Fibroblast of pulmonary artery (primary cell): ENCODE measurements at regions not wholly inside any gene's neighbourhood (a gene's known extent, or its start where the extent isn't known, plus 50 kb on each side); places are given as distances from the start of the nearest gene placed in this dataset.

Experiments used
- DNase-seq: peaks from one replicate; pipeline ENCODE4 v3.0.0-alpha.2; 2010; ENCODE audit warnings: low read depth
- H3K4me3 ChIP-seq: replicated peaks from 2 replicates; pipeline ENCODE4 v1.5.1; 2011; ENCODE audit warnings: low read depth, mild to moderate bottlenecking, control low read depth, low read length, moderate library complexity
- TF ChIP-seq, protein P1 (sequence below): IDR thresholded peaks from 2 replicates; pipeline ENCODE4 v1.5.1; 2011; ENCODE audit warnings: mild to moderate bottlenecking, control low read depth, low read length, inconsistent platforms; ENCODE audit errors: missing control alignments

DNA sequence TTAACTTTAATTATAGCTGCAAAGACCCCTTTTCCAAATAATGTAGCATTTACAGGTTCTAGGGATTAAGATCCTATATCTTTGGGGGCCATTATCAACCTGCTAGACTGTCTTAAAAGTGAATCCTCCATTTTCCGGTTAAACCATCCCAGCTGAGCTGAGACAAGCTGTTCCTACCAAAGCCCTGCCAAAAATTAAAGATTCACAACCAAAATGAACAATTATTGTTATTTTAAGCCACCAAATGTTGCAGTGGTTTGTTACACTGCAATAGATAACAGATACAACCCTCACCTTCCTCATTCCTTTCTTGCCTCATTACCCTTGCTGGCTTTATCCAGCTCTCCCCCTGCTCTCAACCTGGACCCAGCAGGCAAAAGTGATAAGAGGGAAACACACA lies 343.4 kb downstream of the CDK5RAP2 start:
- no peak for DNase-seq
- TF ChIP-seq, protein P1, sequence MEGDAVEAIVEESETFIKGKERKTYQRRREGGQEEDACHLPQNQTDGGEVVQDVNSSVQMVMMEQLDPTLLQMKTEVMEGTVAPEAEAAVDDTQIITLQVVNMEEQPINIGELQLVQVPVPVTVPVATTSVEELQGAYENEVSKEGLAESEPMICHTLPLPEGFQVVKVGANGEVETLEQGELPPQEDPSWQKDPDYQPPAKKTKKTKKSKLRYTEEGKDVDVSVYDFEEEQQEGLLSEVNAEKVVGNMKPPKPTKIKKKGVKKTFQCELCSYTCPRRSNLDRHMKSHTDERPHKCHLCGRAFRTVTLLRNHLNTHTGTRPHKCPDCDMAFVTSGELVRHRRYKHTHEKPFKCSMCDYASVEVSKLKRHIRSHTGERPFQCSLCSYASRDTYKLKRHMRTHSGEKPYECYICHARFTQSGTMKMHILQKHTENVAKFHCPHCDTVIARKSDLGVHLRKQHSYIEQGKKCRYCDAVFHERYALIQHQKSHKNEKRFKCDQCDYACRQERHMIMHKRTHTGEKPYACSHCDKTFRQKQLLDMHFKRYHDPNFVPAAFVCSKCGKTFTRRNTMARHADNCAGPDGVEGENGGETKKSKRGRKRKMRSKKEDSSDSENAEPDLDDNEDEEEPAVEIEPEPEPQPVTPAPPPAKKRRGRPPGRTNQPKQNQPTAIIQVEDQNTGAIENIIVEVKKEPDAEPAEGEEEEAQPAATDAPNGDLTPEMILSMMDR, result no peak
- no peak overlapping the region for H3K4me3 ChIP-seq

DNA sequence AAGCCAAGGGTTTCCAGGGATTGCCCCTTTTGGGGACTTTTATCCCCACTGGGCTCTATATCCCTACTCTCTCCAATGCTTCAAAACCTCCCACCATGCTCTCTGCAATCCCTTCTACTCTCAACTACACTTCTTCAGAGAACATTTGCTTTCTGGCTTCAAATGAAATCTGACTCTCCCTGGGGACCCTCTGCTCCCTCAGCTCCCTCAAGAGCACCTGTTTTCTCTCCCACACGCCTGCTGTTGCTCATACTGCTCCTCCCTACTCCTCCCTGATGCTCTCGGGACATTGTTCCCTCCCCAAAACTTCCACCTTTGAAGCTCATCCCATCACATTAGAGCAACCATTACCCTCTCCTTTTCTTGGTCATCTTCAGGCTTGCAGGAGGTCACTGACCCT lies 344.9 kb downstream of the CDK5RAP2 start:
- no peak for DNase-seq
- no peak overlapping the region for H3K4me3 ChIP-seq
- TF ChIP-seq, protein P1, result no peak

DNA sequence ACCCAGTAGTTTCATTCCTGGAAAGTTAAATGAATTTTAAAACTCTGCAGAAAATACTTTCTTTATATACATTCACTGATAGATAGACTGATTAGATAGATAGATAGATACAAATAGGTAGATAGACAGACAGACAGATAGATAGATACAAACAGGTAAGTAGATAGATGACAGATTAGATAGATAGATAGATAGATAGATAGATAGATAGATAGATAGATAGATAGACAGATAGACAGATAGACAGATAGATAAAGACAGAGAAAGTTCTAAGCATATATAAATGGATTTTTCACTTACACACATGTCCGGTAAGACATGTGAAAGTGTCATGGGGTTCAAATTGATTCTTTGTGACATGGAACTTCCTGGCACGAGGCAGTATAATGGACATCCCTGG lies 349.7 kb downstream of the CDK5RAP2 start:
- DNase-seq, result no peak
- TF ChIP-seq, protein P1, result no peak
- no peak overlapping the region for H3K4me3 ChIP-seq

DNA sequence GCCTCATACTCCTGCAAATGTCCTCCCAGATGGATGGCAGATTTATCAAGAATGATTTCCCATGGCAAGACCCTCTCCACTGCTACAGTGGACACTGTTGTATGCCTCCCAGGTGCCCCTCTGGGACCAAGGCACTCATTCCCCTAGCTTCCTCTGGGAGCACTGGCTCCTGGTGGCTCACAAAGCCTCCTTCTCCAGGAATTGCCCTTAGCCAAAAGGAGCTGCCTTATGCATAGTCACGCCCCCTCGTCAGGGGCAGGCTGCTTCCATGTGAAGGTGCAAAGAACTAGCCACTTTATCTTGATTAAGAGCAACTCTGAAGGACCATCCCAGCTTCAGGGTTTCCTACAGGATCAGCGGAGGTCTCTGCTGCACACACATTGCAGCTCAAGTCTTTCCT lies 358.1 kb downstream of the CDK5RAP2 start:
- no peak for DNase-seq
- no peak overlapping the region for H3K4me3 ChIP-seq
- TF ChIP-seq, protein P1, result no peak

DNA sequence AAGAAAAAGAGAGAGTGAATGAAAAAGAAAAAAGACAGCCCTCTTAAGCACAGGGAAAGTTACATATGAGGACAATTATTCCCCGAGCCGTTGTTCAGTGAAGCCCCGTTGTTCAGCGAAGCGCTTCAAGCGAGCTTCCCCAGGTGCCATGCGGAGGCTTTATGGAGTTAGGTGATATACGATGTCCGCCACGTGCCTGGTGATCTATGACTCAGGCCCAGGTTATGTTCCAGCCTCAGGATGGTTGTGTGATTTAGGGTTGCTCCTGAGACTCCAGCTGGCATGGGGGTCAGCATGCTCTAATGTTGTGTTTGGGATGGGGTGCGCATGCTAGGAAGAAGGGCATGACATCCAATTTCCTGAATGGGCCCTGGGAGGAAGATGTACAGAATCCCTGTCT lies 365.6 kb downstream of the CDK5RAP2 start:
- TF ChIP-seq, protein P1, result no peak
- DNase-seq, result no peak
- no peak overlapping the region for H3K4me3 ChIP-seq

DNA sequence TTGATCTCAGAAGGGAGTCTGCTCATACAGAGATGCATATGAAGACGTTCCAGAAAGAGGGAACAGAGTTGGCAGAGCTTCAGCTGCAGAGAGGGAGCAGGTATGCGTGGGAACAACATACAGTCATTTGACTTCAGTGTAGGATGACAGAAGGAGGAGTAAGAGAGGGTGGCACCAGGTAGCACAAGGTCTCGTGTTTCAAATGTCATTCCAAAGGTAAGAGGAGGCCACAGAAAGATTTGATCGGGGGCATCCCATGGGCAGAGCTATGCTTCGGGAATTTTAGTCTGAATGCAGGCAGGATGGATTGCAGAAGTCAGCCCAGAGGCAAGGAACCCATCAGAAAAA lies 367.1 kb downstream of the CDK5RAP2 start:
- TF ChIP-seq, protein P1, result no peak
- H3K4me3 ChIP-seq, result no peak overlapping the region
- DNase-seq, result no peak

DNA sequence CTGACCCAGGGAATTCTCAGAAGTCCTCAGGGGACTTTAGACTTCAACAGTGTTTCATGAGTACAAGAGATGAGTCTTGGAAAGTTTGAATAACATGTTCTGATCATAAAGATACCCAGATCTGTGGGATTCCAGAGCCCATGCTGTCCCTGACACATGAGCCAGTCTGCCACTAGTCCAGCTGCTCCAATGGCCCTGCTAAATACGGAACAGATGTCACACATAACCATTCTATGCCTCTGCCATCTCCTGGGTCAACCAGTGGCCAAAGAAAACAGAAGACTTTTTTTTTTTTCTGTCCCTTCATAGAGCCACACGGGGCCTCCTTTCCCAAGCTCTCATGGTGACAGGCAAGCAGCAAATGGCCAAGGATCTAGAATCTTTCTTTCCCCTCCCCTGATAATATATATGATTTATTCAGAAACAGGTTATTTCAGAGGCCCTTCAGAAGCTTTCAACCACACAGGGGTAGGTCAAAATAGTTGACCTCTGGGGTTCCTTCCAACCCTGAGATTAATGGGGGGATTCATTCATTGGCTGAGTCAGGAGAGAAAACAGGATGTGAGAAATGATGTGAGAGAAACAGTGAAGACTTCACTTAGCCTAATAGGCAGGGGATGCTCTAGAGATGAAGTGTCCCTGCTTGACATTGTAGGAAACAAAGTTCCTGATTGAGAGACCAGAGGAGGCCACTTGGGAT lies 367.7 kb downstream of the CDK5RAP2 start:
- no peak for DNase-seq
- H3K4me3 ChIP-seq, result no peak overlapping the region
- TF ChIP-seq, protein P1, result no peak
